Endothelial cell (in vitro differentiated cells): ENCODE measurements at regions not wholly inside any gene's neighbourhood (a gene's known extent, or its start where the extent isn't known, plus 50 kb on each side); places are given as distances from the start of the nearest gene placed in this dataset.
"Not testable (repeated sequence)": the region's sequence is repeated elsewhere in the genome, so short reads cannot be mapped to it uniquely, and the experiment has no call there.

ENCODE experiments used
- DNase-seq: peaks from one replicate; pipeline ENCODE4 v3.0.0; 2021; ENCODE audit warnings: low spot score
- H3K27ac Mint-ChIP-seq: one replicate; pipeline ENCODE4 v1.8.0; 2021; ENCODE audit warnings: mixed read lengths, inconsistent platforms; ENCODE audit not compliant: unreplicated experiment
- H3K27me3 Mint-ChIP-seq: one replicate; pipeline ENCODE4 v1.8.0; 2021; ENCODE audit warnings: mild to moderate bottlenecking, moderate library complexity, mixed read lengths, inconsistent platforms; ENCODE audit not compliant: unreplicated experiment
- H3K36me3 Mint-ChIP-seq: one replicate; pipeline ENCODE4 v1.8.0; 2021; ENCODE audit warnings: mild to moderate bottlenecking, low read depth, mixed read lengths, inconsistent platforms; ENCODE audit not compliant: unreplicated experiment
- H3K4me1 Mint-ChIP-seq: one replicate; pipeline ENCODE4 v1.8.0; 2021; ENCODE audit warnings: mild to moderate bottlenecking, mixed read lengths, inconsistent platforms; ENCODE audit not compliant: unreplicated experiment
- H3K4me3 Mint-ChIP-seq: one replicate; pipeline ENCODE4 v1.8.0; 2021; ENCODE audit warnings: mild to moderate bottlenecking, mixed read lengths, inconsistent platforms; ENCODE audit not compliant: unreplicated experiment
- H3K9me3 Mint-ChIP-seq: one replicate; pipeline ENCODE4 v1.8.0; 2021; ENCODE audit warnings: mixed read lengths, inconsistent platforms; ENCODE audit not compliant: unreplicated experiment
- CTCF ChIP-seq: fragments of 200-600 bp; sonication (generic); IDR thresholded peaks from one replicate; pipeline ENCODE4 v1.5.0; 2021; ENCODE audit warnings: antibody characterized with exemption; ENCODE audit not compliant: unreplicated experiment

- no peak overlapping the region for H3K27ac Mint-ChIP-seq
- H3K36me3 Mint-ChIP-seq = no peaks in the 10 kb centered on the region
Observed at GRCh38 chr9:99650187-99650874, 171.4 kb upstream of the NR4A3 start.

GRCh38 chr9:99660191-99660636, 161.5 kb upstream of the NR4A3 start:
- Mint-ChIP-seq H3K4me3 (no peak overlapping the region), H3K27ac (no peak overlapping the region), H3K9me3 (no peaks in the 10 kb centered on the region), H3K4me1 (peaks cover 20% of the 10 kb centered on the region), H3K27me3 (no peaks in the 10 kb centered on the region), H3K36me3 (no peaks in the 10 kb centered on the region)
- TF ChIP-seq CTCF = no peak
- no peak for DNase-seq

More at GRCh38 chr9:99650187-99650874, 171.4 kb upstream of the NR4A3 start:
- TF ChIP-seq CTCF = no peak
- no peak for DNase-seq
- H3K9me3 Mint-ChIP-seq = no peaks in the 10 kb centered on the region
- no peaks in the 10 kb centered on the region for H3K27me3 Mint-ChIP-seq
- no peak overlapping the region for H3K4me3 Mint-ChIP-seq
- no peaks in the 10 kb centered on the region for H3K4me1 Mint-ChIP-seq

GRCh38 chr9:99663297-99663696, 158.4 kb upstream of the NR4A3 start:
- Mint-ChIP-seq H3K27ac (no peak overlapping the region), H3K4me1 (peaks cover 20% of the 10 kb centered on the region), H3K4me3 (no peak overlapping the region), H3K36me3 (no peaks in the 10 kb centered on the region), H3K9me3 (no peaks in the 10 kb centered on the region), H3K27me3 (no peaks in the 10 kb centered on the region)
- DNase-seq = no peak
- no peak for TF ChIP-seq CTCF

GRCh38 chr9:99663856-99664255, 157.8 kb upstream of the NR4A3 start:
- TF ChIP-seq CTCF = no peak

GRCh38 chr9:99666571-99666970, 155.1 kb upstream of the NR4A3 start:
- Mint-ChIP-seq H3K27ac (no peak overlapping the region), H3K36me3 (no peaks in the 10 kb centered on the region), H3K4me3 (no peak overlapping the region), H3K4me1 (peaks cover 7% of the 10 kb centered on the region), H3K27me3 (peaks cover under 1% of the 10 kb centered on the region), H3K9me3 (no peaks in the 10 kb centered on the region)
- DNase-seq = no peak
- TF ChIP-seq CTCF = no peak

More at GRCh38 chr9:99663856-99664255, 157.8 kb upstream of the NR4A3 start:
- Mint-ChIP-seq H3K27me3 (no peaks in the 10 kb centered on the region), H3K4me3 (no peak overlapping the region), H3K4me1 (peaks cover 17% of the 10 kb centered on the region), H3K9me3 (no peaks in the 10 kb centered on the region), H3K27ac (no peak overlapping the region), H3K36me3 (no peaks in the 10 kb centered on the region)
- no peak for DNase-seq

GRCh38 chr9:99670886-99671285, 150.8 kb upstream of the NR4A3 start:
- DNase-seq, H3K9me3 Mint-ChIP-seq, H3K36me3 Mint-ChIP-seq, H3K4me3 Mint-ChIP-seq, H3K27me3 Mint-ChIP-seq, H3K27ac Mint-ChIP-seq, H3K4me1 Mint-ChIP-seq: not testable (repeated sequence)
